ENCODE measurements at regions not wholly inside any gene's neighbourhood (a gene's known extent, or its start where the extent isn't known, plus 50 kb on each side); places are given as distances from the start of the nearest gene placed in this dataset.

GRCh38 chr3:5739949-5740348 lies 552.4 kb downstream of the EDEM1 start (continued):
- TF ChIP-seq ZNF407 (IDR thresholded peaks at IDR 0.05; ENCODE audit: low read depth) = no peak
- TF ChIP-seq ZNF696 (CRISPR knock-in tag; conservative IDR thresholded peaks at IDR 0.05) = no peak
- peak; percentile 14 for TF ChIP-seq PCBP1 (IDR thresholded peaks at IDR 0.05; ENCODE audit: low read depth, low read length, poor library complexity, severe bottlenecking)
